DND-41 (cell line): ENCODE measurements at regions not wholly inside any gene's neighbourhood (a gene's known extent, or its start where the extent isn't known, plus 50 kb on each side); places are given as distances from the start of the nearest gene placed in this dataset.

Experiments
- EZH2 ChIP-seq: IDR thresholded peaks from 3 replicates; pipeline ENCODE4 v1.6.1; 2012; ENCODE audit warnings: borderline replicate concordance, low read depth, mild to moderate bottlenecking, moderate library complexity, low read length, inconsistent platforms; ENCODE audit not compliant: severe bottlenecking
- TF ChIP-seq, protein P1 (sequence below): IDR thresholded peaks from 2 replicates; pipeline ENCODE4 v1.5.1; 2012; ENCODE audit warnings: borderline replicate concordance, low read length, moderate library complexity, mild to moderate bottlenecking; ENCODE audit not compliant: poor library complexity, severe bottlenecking; ENCODE audit errors: extremely low read depth

DNA sequence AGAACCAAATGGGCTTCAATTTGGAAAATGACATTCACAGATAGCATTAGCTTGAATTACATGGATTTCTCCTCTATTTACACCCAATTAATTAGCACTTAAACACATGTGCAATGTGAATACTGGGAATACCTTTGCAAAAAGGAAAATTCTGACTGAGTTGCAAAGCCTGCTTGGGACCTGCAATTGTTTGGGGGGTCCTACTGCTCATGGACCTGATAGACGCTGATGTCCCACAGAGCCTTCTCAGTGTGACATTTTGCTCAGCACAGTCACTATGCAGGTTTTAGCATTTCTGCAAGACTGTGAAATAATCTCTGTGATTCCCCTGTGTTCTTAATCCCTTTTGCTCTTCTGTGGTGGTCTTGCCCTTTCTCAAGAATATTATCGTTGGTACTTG lies 101.2 kb upstream of the PGRMC2 start:
- TF ChIP-seq, protein P1, sequence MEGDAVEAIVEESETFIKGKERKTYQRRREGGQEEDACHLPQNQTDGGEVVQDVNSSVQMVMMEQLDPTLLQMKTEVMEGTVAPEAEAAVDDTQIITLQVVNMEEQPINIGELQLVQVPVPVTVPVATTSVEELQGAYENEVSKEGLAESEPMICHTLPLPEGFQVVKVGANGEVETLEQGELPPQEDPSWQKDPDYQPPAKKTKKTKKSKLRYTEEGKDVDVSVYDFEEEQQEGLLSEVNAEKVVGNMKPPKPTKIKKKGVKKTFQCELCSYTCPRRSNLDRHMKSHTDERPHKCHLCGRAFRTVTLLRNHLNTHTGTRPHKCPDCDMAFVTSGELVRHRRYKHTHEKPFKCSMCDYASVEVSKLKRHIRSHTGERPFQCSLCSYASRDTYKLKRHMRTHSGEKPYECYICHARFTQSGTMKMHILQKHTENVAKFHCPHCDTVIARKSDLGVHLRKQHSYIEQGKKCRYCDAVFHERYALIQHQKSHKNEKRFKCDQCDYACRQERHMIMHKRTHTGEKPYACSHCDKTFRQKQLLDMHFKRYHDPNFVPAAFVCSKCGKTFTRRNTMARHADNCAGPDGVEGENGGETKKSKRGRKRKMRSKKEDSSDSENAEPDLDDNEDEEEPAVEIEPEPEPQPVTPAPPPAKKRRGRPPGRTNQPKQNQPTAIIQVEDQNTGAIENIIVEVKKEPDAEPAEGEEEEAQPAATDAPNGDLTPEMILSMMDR = no peak
- TF ChIP-seq EZH2 = no peak
